PC-9 (cell line): ENCODE measurements at regions not wholly inside any gene's neighbourhood (a gene's known extent, or its start where the extent isn't known, plus 50 kb on each side); places are given as distances from the start of the nearest gene placed in this dataset.

Source experiments
- EZH2 ChIP-seq: fragments of 200-600 bp; sonication (generic); IDR thresholded peaks from 2 replicates; pipeline ENCODE4 v1.8.0; 2017; ENCODE audit warnings: antibody characterized with exemption, low read depth
- TF ChIP-seq, protein P1 (sequence below): fragments of 200-600 bp; sonication (generic); conservative IDR thresholded peaks from 2 replicates; pipeline ENCODE4 v1.6.1; 2017; ENCODE audit warnings: mixed run types, antibody characterized with exemption, mild to moderate bottlenecking, moderate library complexity

DNA sequence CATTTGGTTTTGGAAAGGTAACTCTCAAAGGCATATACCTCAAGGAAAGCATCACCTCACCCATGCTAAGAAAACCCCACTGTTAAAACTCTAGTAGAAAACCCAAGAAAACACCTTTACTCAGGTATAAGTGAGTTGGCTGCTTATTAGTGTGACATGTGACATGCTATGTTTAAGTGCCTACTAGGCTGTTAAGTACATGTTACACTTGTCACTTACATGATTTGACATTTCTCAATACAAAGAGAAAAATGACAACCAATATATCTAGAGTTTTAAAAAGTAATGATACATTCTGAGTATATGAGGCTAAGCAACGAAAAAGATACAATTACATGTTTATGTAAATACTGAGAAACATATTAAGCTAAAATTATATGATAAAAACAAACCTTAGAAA lies 1548.3 kb upstream of the TENM3 start:
- TF ChIP-seq, protein P1, sequence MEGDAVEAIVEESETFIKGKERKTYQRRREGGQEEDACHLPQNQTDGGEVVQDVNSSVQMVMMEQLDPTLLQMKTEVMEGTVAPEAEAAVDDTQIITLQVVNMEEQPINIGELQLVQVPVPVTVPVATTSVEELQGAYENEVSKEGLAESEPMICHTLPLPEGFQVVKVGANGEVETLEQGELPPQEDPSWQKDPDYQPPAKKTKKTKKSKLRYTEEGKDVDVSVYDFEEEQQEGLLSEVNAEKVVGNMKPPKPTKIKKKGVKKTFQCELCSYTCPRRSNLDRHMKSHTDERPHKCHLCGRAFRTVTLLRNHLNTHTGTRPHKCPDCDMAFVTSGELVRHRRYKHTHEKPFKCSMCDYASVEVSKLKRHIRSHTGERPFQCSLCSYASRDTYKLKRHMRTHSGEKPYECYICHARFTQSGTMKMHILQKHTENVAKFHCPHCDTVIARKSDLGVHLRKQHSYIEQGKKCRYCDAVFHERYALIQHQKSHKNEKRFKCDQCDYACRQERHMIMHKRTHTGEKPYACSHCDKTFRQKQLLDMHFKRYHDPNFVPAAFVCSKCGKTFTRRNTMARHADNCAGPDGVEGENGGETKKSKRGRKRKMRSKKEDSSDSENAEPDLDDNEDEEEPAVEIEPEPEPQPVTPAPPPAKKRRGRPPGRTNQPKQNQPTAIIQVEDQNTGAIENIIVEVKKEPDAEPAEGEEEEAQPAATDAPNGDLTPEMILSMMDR, result no peak
- no peak for TF ChIP-seq EZH2
